RWPE1 (cell line): ENCODE measurements at regions not wholly inside any gene's neighbourhood (a gene's known extent, or its start where the extent isn't known, plus 50 kb on each side); places are given as distances from the start of the nearest gene placed in this dataset.

Experiments
- CTCF ChIA-PET: fragments of 350-600 bp; sonication (Branson Sonifier 250); formaldehyde crosslinking; extraction: SDS; loops from one replicate; lab custom pipeline; 2021; lab: Yijun Ruan, JAX
- POLR2A ChIA-PET: fragments of 400-600 bp; formaldehyde crosslinking; extraction: SDS; loops from one replicate; lab custom pipeline; 2020; ENCODE audit warnings: antibody characterized with exemption; ENCODE audit not compliant: low non-redundant PET; lab: Yijun Ruan, JAX
- DNase-seq: peaks from one replicate; pipeline ENCODE4 v3.0.0; 2012; ENCODE audit warnings: low spot score
- H3K27ac ChIP-seq: fragments of 450-650 bp; 2 replicates; pipeline ENCODE4 v1.5.1; 2017
- CTCF ChIP-seq: fragments of 450-650 bp; conservative IDR thresholded peaks from 2 replicates; pipeline ENCODE4 v1.5.1; 2017; ENCODE audit warnings: low read depth, mild to moderate bottlenecking

- no peak for TF ChIP-seq CTCF
- DNase-seq = no peak
- ChIA-PET POLR2A (no interaction called here), CTCF (interaction anchor here (0.6 kb wide), 1 partner anchor 100 kb away, joined by 3 read pairs; no protein-coding TSS in a partner anchor)
- no peak overlapping the region for H3K27ac ChIP-seq
These were observed 76.2 kb upstream of the STXBP5 start for GRCh38 chr6:147128056-147128455.

GRCh38 chr6:147131532-147132128, 72.6 kb upstream of the STXBP5 start:
- no peak for TF ChIP-seq CTCF
- no peak overlapping the region for H3K27ac ChIP-seq
- DNase-seq = no peak
- POLR2A ChIA-PET = no interaction called here
- CTCF ChIA-PET = interaction anchor here (0.6 kb wide), 1 partner anchor 308 kb away, joined by 3 read pairs; no protein-coding TSS in a partner anchor

- no peak overlapping the region for H3K27ac ChIP-seq
- DNase-seq = no peak
- ChIA-PET CTCF (no interaction called here), POLR2A (no interaction called here)
- no peak for TF ChIP-seq CTCF
These were observed 71.3 kb upstream of the STXBP5 start for GRCh38 chr6:147132889-147133288.

GRCh38 chr6:147133669-147134068, 70.5 kb upstream of the STXBP5 start:
- no peak overlapping the region for H3K27ac ChIP-seq
- ChIA-PET POLR2A (no interaction called here), CTCF (no interaction called here)
- DNase-seq = no peak
- TF ChIP-seq CTCF = no peak

GRCh38 chr6:147135211-147135681, 69.0 kb upstream of the STXBP5 start:
- ChIA-PET CTCF (no interaction called here), POLR2A (no interaction called here)
- DNase-seq = peak; percentile 52
- no peak for TF ChIP-seq CTCF
- H3K27ac ChIP-seq = no peak overlapping the region

- no peak for TF ChIP-seq CTCF
- no peak overlapping the region for H3K27ac ChIP-seq
- POLR2A ChIA-PET = no interaction called here
- DNase-seq = no peak
- CTCF ChIA-PET = interaction anchor here (0.6 kb wide), 2 partner anchors 44 to 413 kb away, joined by 3 read pairs; no protein-coding TSS in a partner anchor
These were observed 68.2 kb upstream of the STXBP5 start for GRCh38 chr6:147136057-147136456.
